ENCODE measurements at regions not wholly inside any gene's neighbourhood (a gene's known extent, or its start where the extent isn't known, plus 50 kb on each side); places are given as distances from the start of the nearest gene placed in this dataset.

- intact Hi-C loops (cut with DNase I; ENCODE audit: low total_unique reads) = no loop called here
- 85 to 88% methylated on average over 3 of the region's 3 CpGs for WGBS, 2 donors
- DNase-seq (ENCODE audit: low spot score in 2 of 2) = no peak
- TF ChIP-seq POLR2A (IDR thresholded peaks at IDR 0.05) = no peak
- no peak for TF ChIP-seq CTCF (IDR thresholded peaks at IDR 0.05)
- H3K4me3 ChIP-seq (ENCODE audit: low read depth, poor library complexity, severe bottlenecking) = no peak overlapping the region
Measured at GRCh38 chr16:50967827-50968612, 183.1 kb downstream of the SALL1 start.

GRCh38 chr16:50964491-50964890, 186.6 kb downstream of the SALL1 start:
- intact Hi-C loops (cut with DNase I; ENCODE audit: low total_unique reads) = no loop called here
- WGBS, 2 donors = 70 to 71% methylated on average over 1 of the region's 1 CpG
- DNase-seq (ENCODE audit: low spot score in 2 of 2) = no peak
- TF ChIP-seq POLR2A (IDR thresholded peaks at IDR 0.05) (no peak), CTCF (IDR thresholded peaks at IDR 0.05) (no peak)
- no peak overlapping the region for H3K4me3 ChIP-seq (ENCODE audit: low read depth, poor library complexity, severe bottlenecking)

GRCh38 chr16:50961952-50962351, 189.1 kb downstream of the SALL1 start:
- H3K4me3 ChIP-seq (ENCODE audit: low read depth, poor library complexity, severe bottlenecking) = no peak overlapping the region
- no peak for DNase-seq (ENCODE audit: low spot score in 2 of 2)
- TF ChIP-seq CTCF (IDR thresholded peaks at IDR 0.05) (no peak), POLR2A (IDR thresholded peaks at IDR 0.05) (no peak)
- intact Hi-C loops (cut with DNase I; ENCODE audit: low total_unique reads) = no loop called here
- 61 to 65% methylated on average over 7 of the region's 7 CpGs for WGBS, 2 donors

- 23 to 36% methylated on average over 2 of the region's 2 CpGs for WGBS, 2 donors
- H3K4me3 ChIP-seq (ENCODE audit: low read depth, poor library complexity, severe bottlenecking) = no peak overlapping the region
- no peak for TF ChIP-seq POLR2A (IDR thresholded peaks at IDR 0.05)
- TF ChIP-seq CTCF (IDR thresholded peaks at IDR 0.05) = no peak
- intact Hi-C loops (cut with DNase I; ENCODE audit: low total_unique reads) = no loop called here
- no peak for DNase-seq (ENCODE audit: low spot score in 2 of 2)
Measured at GRCh38 chr16:50960517-50961202, 190.4 kb downstream of the SALL1 start.

GRCh38 chr16:50957056-50957455, 194.0 kb downstream of the SALL1 start:
- TF ChIP-seq POLR2A (IDR thresholded peaks at IDR 0.05) = no peak
- TF ChIP-seq CTCF (IDR thresholded peaks at IDR 0.05) = no peak
- intact Hi-C loops (cut with DNase I; ENCODE audit: low total_unique reads) = no loop called here
- no peak for DNase-seq (ENCODE audit: low spot score in 2 of 2)
- H3K4me3 ChIP-seq (ENCODE audit: low read depth, poor library complexity, severe bottlenecking) = no peak overlapping the region
- WGBS, 2 donors = 85 to 88% methylated on average over 4 of the region's 4 CpGs
